GM12875 (cell line): ENCODE measurements at regions not wholly inside any gene's neighbourhood (a gene's known extent, or its start where the extent isn't known, plus 50 kb on each side); places are given as distances from the start of the nearest gene placed in this dataset.

Experiments used
- H3K4me3 ChIP-seq: one replicate; pipeline ENCODE4 v1.5.1; 2011; ENCODE audit warnings: low read depth, low read length, control low read depth
- CTCF ChIP-seq: IDR thresholded peaks from 2 replicates; pipeline ENCODE4 v1.5.1; 2011; ENCODE audit warnings: low read depth, mild to moderate bottlenecking, control low read depth, inconsistent platforms, low read length, moderate library complexity, borderline replicate concordance; ENCODE audit not compliant: insufficient read depth

GRCh38 chr6:8335896-8336295, 99.4 kb downstream of the SLC35B3 start:
- no peak for TF ChIP-seq CTCF
- H3K4me3 ChIP-seq: no peak overlapping the region

- TF ChIP-seq CTCF: no peak
- H3K4me3 ChIP-seq: no peak overlapping the region
Observed at GRCh38 chr6:8335381-8335780, 100.0 kb downstream of the SLC35B3 start.

- TF ChIP-seq CTCF: no peak
Observed at GRCh38 chr6:8334113-8334512, 101.2 kb downstream of the SLC35B3 start.

GRCh38 chr6:8329562-8329961, 105.8 kb downstream of the SLC35B3 start:
- no peak for TF ChIP-seq CTCF
- no peak overlapping the region for H3K4me3 ChIP-seq

More at GRCh38 chr6:8334113-8334512, 101.2 kb downstream of the SLC35B3 start:
- no peak overlapping the region for H3K4me3 ChIP-seq

GRCh38 chr6:8325743-8326142, 109.6 kb downstream of the SLC35B3 start:
- TF ChIP-seq CTCF: no peak
- no peak overlapping the region for H3K4me3 ChIP-seq

- no peak for TF ChIP-seq CTCF
- H3K4me3 ChIP-seq: no peak overlapping the region
Observed at GRCh38 chr6:8322659-8323058, 112.7 kb downstream of the SLC35B3 start.

GRCh38 chr6:8321671-8322404, 113.5 kb downstream of the SLC35B3 start:
- H3K4me3 ChIP-seq: no peak overlapping the region
- TF ChIP-seq CTCF: no peak
